ENCODE measurements at regions not wholly inside any gene's neighbourhood (a gene's known extent, or its start where the extent isn't known, plus 50 kb on each side); places are given as distances from the start of the nearest gene placed in this dataset.

GRCh38 chr14:58878439-58879139 lies 240.8 kb downstream of the DACT1 start:
- TF ChIP-seq EZH2 (IDR thresholded peaks at IDR 0.05; ENCODE audit: borderline replicate concordance, insufficient read depth, low read depth, low read length, poor library complexity, severe bottlenecking), result no peak
- no peak for TF ChIP-seq CTCF (IDR thresholded peaks at IDR 0.05)

Data from B cell (primary cell).